B cell (primary cell): ENCODE measurements at regions not wholly inside any gene's neighbourhood (a gene's known extent, or its start where the extent isn't known, plus 50 kb on each side); places are given as distances from the start of the nearest gene placed in this dataset.

Experiments
- ATAC-seq: fragments of 200-7000 bp; cut with Tn5 transposase; one replicate; pipeline ENCODE4 v1.10.0; 2021; ENCODE audit warnings: low read depth, mild to moderate bottlenecking, moderate number of reproducible peaks, moderate library complexity
- CTCF ChIA-PET: fragments of 350-600 bp; sonication (Branson Sonifier 250); formaldehyde crosslinking; loops from one replicate; lab custom pipeline; 2021; ENCODE audit warnings: antibody characterized with exemption, inconsistent platforms; lab: Charles Lee
- POLR2A ChIA-PET: fragments of 350-600 bp; sonication (Branson Sonifier 250); formaldehyde crosslinking; loops from one replicate; lab custom pipeline; 2021; ENCODE audit warnings: antibody characterized with exemption; lab: Charles Lee
- DNase-seq: peaks from one replicate; pipeline ENCODE4 v3.0.0; 2013
- H2AFZ ChIP-seq: 2 replicates; pipeline ENCODE4 v1.6.1; 2012; ENCODE audit warnings: mild to moderate bottlenecking, low read depth, low read length; ENCODE audit not compliant: insufficient read depth, poor library complexity, severe bottlenecking
- H3K27ac ChIP-seq, 2 donors: 1 replicate in 1 of 2; 2 replicates in 1 of 2; pipeline ENCODE4 v1.5.1; 2012 to 2013; ENCODE audit warnings: low read length in 2 of 2, mild to moderate bottlenecking in 2 of 2, moderate library complexity in 1 of 2
- H3K27me3 ChIP-seq, 4 experiments: fragments of 200-600 bp in 1 of 4; sonication (generic) in 1 of 4; replicated peaks in 1 of 4; 1 replicate in 2 of 4; 2 replicates in 2 of 4; pipeline versions ENCODE4 v1.6.1 to v1.7.0; 2013 to 2016; ENCODE audit warnings: low read length in 3 of 4, mild to moderate bottlenecking in 2 of 4, mixed read lengths in 1 of 4, moderate library complexity in 1 of 4; ENCODE audit not compliant: insufficient read depth in 4 of 4, control insufficient read depth in 3 of 4; ENCODE audit errors: control extremely low read depth in 1 of 4
- H3K36me3 ChIP-seq, 2 experiments: replicated peaks in 1 of 2; 1 replicate in 1 of 2; 2 replicates in 1 of 2; pipeline versions ENCODE4 v1.6.1 to v1.7.1; 2013; ENCODE audit warnings: low read length in 1 of 2; ENCODE audit not compliant: insufficient read depth in 2 of 2, control insufficient read depth in 1 of 2; ENCODE audit errors: control extremely low read depth in 1 of 2, extremely low read depth in 1 of 2
- H3K4me1 ChIP-seq, 2 donors: fragments of 200-600 bp in 1 of 2; sonication (generic) in 1 of 2; 1 replicate in 1 of 2; 2 replicates in 1 of 2; pipeline versions ENCODE4 v1.5.1 to v1.6.1; 2013 to 2017; ENCODE audit warnings: low read length in 2 of 2; ENCODE audit not compliant: control insufficient read depth in 2 of 2, insufficient read depth in 2 of 2
- H3K4me2 ChIP-seq: replicated peaks from 2 replicates; pipeline ENCODE3; 2012; ENCODE audit warnings: mild to moderate bottlenecking, low read depth, low read length; ENCODE audit not compliant: poor library complexity, severe bottlenecking
- H3K4me3 ChIP-seq, 5 experiments: fragments of 200-600 bp in 1 of 5; sonication (generic) in 1 of 5; 1 replicate in 3 of 5; 2 replicates in 2 of 5; pipeline versions ENCODE4 v1.5.1 to v1.7.0; 2011 to 2016; ENCODE audit warnings: low read length in 4 of 5, mild to moderate bottlenecking in 4 of 5, low read depth in 2 of 5, control low read depth in 1 of 5, moderate library complexity in 1 of 5; ENCODE audit not compliant: insufficient read depth in 1 of 5; ENCODE audit errors: control extremely low read depth in 1 of 5, extremely low read depth in 1 of 5
- H3K79me2 ChIP-seq: fragments of 200-600 bp; sonication (generic); one replicate; pipeline ENCODE4 v1.6.0; 2016; ENCODE audit warnings: low read length; ENCODE audit not compliant: control insufficient read depth, insufficient read depth
- H3K9ac ChIP-seq: fragments of 200-600 bp; sonication (generic); 2 replicates; pipeline ENCODE4 v1.6.1; 2017; ENCODE audit warnings: mild to moderate bottlenecking, low read length, moderate library complexity
- H3K9me3 ChIP-seq, 3 donors: one replicate each; pipeline versions ENCODE4 v1.6.1 to v1.7.1; 2013; ENCODE audit warnings: low read length in 2 of 3; ENCODE audit not compliant: control insufficient read depth in 2 of 3, insufficient read depth in 1 of 3; ENCODE audit errors: control extremely low read depth in 1 of 3
- H4K20me1 ChIP-seq: 2 replicates; pipeline ENCODE4 v1.6.0; 2012; ENCODE audit warnings: mild to moderate bottlenecking, low read length; ENCODE audit not compliant: insufficient read depth, control insufficient read depth, poor library complexity, severe bottlenecking
- H3K27ac Mint-ChIP-seq: one replicate; pipeline ENCODE4 v1.8.0; 2021; ENCODE audit warnings: mixed read lengths
- H3K27me3 Mint-ChIP-seq: one replicate; pipeline ENCODE4 v1.8.0; 2021; ENCODE audit warnings: mixed read lengths
- H3K4me1 Mint-ChIP-seq: one replicate; pipeline ENCODE4 v1.8.0; 2021; ENCODE audit warnings: mixed read lengths
- H3K4me3 Mint-ChIP-seq: one replicate; pipeline ENCODE4 v1.8.0; 2021; ENCODE audit warnings: mixed read lengths
- H3K9me3 Mint-ChIP-seq: one replicate; pipeline ENCODE4 v1.8.0; 2022; ENCODE audit warnings: mixed read lengths; ENCODE audit not compliant: insufficient read depth
- CTCF ChIP-seq: fragments of 200-600 bp; IDR thresholded peaks from one replicate; pipeline ENCODE4 v1.8.0; 2022; ENCODE audit warnings: antibody characterized with exemption, mild to moderate bottlenecking
- EZH2 ChIP-seq: IDR thresholded peaks from 2 replicates; pipeline ENCODE4 v1.6.1; 2012; ENCODE audit warnings: borderline replicate concordance, low read depth, mild to moderate bottlenecking, moderate library complexity, low read length; ENCODE audit not compliant: insufficient read depth, poor library complexity, severe bottlenecking
- WGBS: methylation state at CpG from one replicate; pipeline ENCODE4 v1.1.5; 2013; ENCODE audit warnings: missing lambda C conversion rate; ENCODE audit not compliant: insufficient coverage; 5-methylcytosine and 5-hydroxymethylcytosine counted together
- intact Hi-C: fragments of 100-400 bp; cut with micrococcal nuclease; formaldehyde crosslinking; loops from one replicate; pipeline ENCODE4 v1.10.0; 2022

DNA sequence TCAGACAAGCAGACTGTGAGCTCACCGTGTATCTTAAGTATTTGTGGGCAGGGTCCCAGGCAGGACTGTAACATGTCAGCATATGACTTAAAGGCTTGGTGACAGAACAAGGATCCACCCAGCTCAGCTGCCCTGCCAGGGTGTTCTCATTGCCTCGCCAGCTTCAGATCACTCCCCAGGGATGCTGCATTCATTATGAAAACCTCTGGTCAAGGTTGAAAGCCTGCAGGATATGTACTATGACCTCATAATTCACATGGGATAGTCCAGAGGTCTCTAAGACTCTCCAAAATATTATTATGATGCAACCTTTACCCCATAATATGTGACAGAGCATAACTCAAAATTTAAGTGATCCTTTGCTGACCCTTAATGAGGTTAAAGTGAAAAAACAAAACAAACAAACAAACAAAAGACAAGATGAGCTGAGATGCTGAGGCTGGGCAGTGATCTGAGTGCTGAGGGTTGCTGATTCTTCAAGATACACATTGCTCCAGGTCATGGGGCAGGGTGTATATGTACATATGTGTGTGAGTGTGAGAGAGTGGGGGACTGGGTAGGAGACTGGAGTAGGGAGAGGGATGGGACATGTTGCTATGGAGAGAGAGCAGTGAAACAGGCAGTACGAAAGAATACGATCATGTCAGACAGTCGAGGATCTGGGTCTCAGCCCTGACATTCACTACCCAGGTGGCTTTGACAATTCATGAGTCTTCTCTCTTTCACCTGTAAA lies 98.8 kb upstream of the DUSP10 start:
- peak overlapping the region; percentile 75 for H3K27ac Mint-ChIP-seq

More for the DNA sequence above, 98.8 kb upstream of the DUSP10 start:
- ChIA-PET POLR2A (interaction anchor here (0.5 to 3.1 kb wide), 2 partner anchors 13 to 98 kb away, joined by 10 to 21 read pairs; partner anchors contain the start of gene DUSP10), CTCF (interaction anchor here (1.1 to 2.4 kb wide), 7 partner anchors 29 to 97 kb away, joined by 3 to 10 read pairs (median 3); no protein-coding TSS in a partner anchor)
- Histone ChIP-seq H3K4me3 (no peak overlapping the region), H3K9me3 (no peaks in the 10 kb centered on the region), H3K4me1 (peaks cover 30 to 34% of the 10 kb centered on the region in 2 donors), H2AFZ (no peak overlapping the region), H3K79me2 (no peaks in the 10 kb centered on the region), H3K9ac (no peak overlapping the region), H3K27me3 (peaks cover 0 to under 1% (median 0%) of the 10 kb centered on the region in 4 experiments), H3K36me3 (no peaks in the 10 kb centered on the region), H3K27ac (no peak overlapping the region), H4K20me1 (no peaks in the 10 kb centered on the region), H3K4me2 (no peak overlapping the region)
- Mint-ChIP-seq H3K4me1 (peaks cover 42% of the 10 kb centered on the region), H3K4me3 (peak overlapping the region; percentile 42), H3K9me3 (no peaks in the 10 kb centered on the region), H3K27me3 (no peaks in the 10 kb centered on the region)
- TF ChIP-seq EZH2 (no peak), CTCF (no peak)
- intact Hi-C loops = loop anchor here (1.0 to 2.0 kb wide), 5 partner anchors 18 to 98 kb away; partner anchors contain the start of gene DUSP10
- peak; percentile 53 for DNase-seq
- 33% methylated on average over 2 of the region's 5 CpGs for WGBS
- ATAC-seq = peak; percentile 61
